ENCODE measurements at regions not wholly inside any gene's neighbourhood (a gene's known extent, or its start where the extent isn't known, plus 50 kb on each side); places are given as distances from the start of the nearest gene placed in this dataset.

DNA sequence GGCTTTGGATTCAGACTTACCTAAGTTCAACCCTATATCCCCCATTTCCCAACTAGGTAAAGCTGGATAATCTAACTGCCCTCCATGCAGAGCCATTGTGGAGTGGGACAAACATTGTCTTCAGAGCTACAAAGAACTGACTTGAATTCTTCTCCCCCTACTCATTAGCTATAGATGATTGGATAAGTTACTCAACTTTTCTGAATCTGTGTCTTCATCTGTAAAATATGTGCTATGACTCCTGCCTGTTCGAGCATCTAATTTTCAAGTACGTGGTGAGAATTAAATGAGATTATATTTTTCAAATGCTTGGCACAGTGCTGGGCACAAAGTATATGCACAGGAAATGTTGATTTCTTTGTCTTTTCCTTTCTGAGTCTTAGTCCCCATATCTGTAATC lies 240.3 kb upstream of the TCF21 start:
- TF ChIP-seq, protein P1, sequence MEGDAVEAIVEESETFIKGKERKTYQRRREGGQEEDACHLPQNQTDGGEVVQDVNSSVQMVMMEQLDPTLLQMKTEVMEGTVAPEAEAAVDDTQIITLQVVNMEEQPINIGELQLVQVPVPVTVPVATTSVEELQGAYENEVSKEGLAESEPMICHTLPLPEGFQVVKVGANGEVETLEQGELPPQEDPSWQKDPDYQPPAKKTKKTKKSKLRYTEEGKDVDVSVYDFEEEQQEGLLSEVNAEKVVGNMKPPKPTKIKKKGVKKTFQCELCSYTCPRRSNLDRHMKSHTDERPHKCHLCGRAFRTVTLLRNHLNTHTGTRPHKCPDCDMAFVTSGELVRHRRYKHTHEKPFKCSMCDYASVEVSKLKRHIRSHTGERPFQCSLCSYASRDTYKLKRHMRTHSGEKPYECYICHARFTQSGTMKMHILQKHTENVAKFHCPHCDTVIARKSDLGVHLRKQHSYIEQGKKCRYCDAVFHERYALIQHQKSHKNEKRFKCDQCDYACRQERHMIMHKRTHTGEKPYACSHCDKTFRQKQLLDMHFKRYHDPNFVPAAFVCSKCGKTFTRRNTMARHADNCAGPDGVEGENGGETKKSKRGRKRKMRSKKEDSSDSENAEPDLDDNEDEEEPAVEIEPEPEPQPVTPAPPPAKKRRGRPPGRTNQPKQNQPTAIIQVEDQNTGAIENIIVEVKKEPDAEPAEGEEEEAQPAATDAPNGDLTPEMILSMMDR (IDR thresholded peaks at IDR 0.05; ENCODE audit: low read depth, low read length, missing input control): no peak
- TF ChIP-seq, protein P2, sequence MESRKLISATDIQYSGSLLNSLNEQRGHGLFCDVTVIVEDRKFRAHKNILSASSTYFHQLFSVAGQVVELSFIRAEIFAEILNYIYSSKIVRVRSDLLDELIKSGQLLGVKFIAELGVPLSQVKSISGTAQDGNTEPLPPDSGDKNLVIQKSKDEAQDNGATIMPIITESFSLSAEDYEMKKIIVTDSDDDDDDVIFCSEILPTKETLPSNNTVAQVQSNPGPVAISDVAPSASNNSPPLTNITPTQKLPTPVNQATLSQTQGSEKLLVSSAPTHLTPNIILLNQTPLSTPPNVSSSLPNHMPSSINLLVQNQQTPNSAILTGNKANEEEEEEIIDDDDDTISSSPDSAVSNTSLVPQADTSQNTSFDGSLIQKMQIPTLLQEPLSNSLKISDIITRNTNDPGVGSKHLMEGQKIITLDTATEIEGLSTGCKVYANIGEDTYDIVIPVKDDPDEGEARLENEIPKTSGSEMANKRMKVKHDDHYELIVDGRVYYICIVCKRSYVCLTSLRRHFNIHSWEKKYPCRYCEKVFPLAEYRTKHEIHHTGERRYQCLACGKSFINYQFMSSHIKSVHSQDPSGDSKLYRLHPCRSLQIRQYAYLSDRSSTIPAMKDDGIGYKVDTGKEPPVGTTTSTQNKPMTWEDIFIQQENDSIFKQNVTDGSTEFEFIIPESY (IDR thresholded peaks at IDR 0.05): no peak
- TF ChIP-seq, protein P3, sequence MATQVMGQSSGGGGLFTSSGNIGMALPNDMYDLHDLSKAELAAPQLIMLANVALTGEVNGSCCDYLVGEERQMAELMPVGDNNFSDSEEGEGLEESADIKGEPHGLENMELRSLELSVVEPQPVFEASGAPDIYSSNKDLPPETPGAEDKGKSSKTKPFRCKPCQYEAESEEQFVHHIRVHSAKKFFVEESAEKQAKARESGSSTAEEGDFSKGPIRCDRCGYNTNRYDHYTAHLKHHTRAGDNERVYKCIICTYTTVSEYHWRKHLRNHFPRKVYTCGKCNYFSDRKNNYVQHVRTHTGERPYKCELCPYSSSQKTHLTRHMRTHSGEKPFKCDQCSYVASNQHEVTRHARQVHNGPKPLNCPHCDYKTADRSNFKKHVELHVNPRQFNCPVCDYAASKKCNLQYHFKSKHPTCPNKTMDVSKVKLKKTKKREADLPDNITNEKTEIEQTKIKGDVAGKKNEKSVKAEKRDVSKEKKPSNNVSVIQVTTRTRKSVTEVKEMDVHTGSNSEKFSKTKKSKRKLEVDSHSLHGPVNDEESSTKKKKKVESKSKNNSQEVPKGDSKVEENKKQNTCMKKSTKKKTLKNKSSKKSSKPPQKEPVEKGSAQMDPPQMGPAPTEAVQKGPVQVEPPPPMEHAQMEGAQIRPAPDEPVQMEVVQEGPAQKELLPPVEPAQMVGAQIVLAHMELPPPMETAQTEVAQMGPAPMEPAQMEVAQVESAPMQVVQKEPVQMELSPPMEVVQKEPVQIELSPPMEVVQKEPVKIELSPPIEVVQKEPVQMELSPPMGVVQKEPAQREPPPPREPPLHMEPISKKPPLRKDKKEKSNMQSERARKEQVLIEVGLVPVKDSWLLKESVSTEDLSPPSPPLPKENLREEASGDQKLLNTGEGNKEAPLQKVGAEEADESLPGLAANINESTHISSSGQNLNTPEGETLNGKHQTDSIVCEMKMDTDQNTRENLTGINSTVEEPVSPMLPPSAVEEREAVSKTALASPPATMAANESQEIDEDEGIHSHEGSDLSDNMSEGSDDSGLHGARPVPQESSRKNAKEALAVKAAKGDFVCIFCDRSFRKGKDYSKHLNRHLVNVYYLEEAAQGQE (IDR thresholded peaks at IDR 0.05): no peak
- TF ChIP-seq, protein P4, sequence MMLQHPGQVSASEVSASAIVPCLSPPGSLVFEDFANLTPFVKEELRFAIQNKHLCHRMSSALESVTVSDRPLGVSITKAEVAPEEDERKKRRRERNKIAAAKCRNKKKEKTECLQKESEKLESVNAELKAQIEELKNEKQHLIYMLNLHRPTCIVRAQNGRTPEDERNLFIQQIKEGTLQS (IDR thresholded peaks at IDR 0.05): no peak
